Prostate gland (tissue), 2 donors: ENCODE measurements at regions not wholly inside any gene's neighbourhood (a gene's known extent, or its start where the extent isn't known, plus 50 kb on each side); places are given as distances from the start of the nearest gene placed in this dataset.

Experiments
- DNase-seq: peaks from one replicate; pipeline ENCODE4 v3.0.0-alpha.2; 2019; ENCODE audit warnings: low spot score
- H3K27ac ChIP-seq, 2 donors: fragments of 200-600 bp; sonication (generic); 2 replicates each; pipeline ENCODE4 v1.5.1; 2017 to 2019
- H3K27me3 ChIP-seq: fragments of 200-600 bp; sonication (generic); replicated peaks from 2 replicates; pipeline ENCODE4 v1.5.1; 2019; ENCODE audit not compliant: insufficient read depth
- H3K36me3 ChIP-seq, 2 donors: fragments of 200-600 bp; sonication (generic); 1 replicate in 1 of 2; 2 replicates in 1 of 2; pipeline versions ENCODE4 v1.5.1 to v1.8.1; 2017 to 2019
- H3K4me1 ChIP-seq: fragments of 200-600 bp; sonication (generic); replicated peaks from 2 replicates; pipeline ENCODE4 v1.5.1; 2019
- H3K4me3 ChIP-seq, 2 donors: fragments of 200-600 bp; sonication (generic); 2 replicates each; pipeline ENCODE4 v1.5.1; 2017 to 2019
- H3K9me3 ChIP-seq: fragments of 200-600 bp; sonication (generic); 2 replicates; pipeline ENCODE4 v1.5.1; 2017
- CTCF ChIP-seq, 4 experiments: fragments of 200-600 bp in 2 of 4; fragments of 450-650 bp in 2 of 4; sonication (generic) in 2 of 4; IDR thresholded peaks; 1 replicate in 3 of 4; 2 replicates in 1 of 4; pipeline ENCODE4 v1.5.1; 2016 to 2019; ENCODE audit warnings: antibody characterized with exemption in 4 of 4, mild to moderate bottlenecking in 2 of 4, moderate library complexity in 2 of 4
- POLR2A ChIP-seq: fragments of 450-650 bp; IDR thresholded peaks from one replicate; pipeline ENCODE4 v1.6.1; 2016; ENCODE audit warnings: antibody characterized with exemption, mild to moderate bottlenecking
- POLR2AphosphoS5 ChIP-seq: sonication (generic); formaldehyde crosslinking; IDR thresholded peaks from one replicate; pipeline ENCODE4 v1.6.1; 2017; ENCODE audit warnings: antibody characterized with exemption
- WGBS: methylation state at CpG from one replicate; pipeline ENCODE4 v1.1.5; 2018; 5-methylcytosine and 5-hydroxymethylcytosine counted together
- intact Hi-C: fragments of 100-400 bp; cut with DNase I; formaldehyde crosslinking; loops from one replicate; pipeline ENCODE4 v1.14.2; 2022

DNA sequence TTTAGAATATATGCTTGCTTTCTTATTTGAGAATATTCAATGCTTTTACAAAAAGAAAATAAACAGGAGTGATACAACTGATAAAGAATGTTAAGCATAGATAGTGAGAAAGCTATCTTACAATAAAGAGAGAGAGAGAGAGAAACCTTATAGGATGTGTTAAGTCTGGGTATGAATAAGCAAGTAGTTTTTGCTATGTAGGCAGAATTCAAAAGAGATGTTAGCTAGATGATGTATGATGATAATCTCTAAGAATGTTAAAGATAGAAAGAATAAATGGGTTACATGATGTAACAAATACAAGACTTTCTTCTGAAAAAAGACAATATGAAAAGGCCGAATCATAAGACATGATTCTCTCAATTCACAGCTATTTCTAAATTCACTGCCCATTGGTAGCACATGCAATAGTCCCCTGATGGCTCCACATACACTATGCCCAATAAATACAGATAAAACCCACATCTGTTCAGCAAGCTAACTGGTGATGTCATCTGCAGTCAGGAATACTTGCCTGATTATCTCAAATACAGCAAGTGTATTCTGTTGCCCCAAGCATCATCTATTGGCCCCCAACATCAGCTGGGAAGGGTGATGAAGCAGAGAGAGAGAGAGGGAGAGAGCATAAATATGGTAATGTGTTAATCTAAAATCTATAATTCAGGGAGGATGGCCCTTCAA is 169.2 kb upstream of the LYSMD4 start:
- no peak overlapping the region for H3K27ac ChIP-seq
- no peaks in the 10 kb centered on the region for H3K4me1 ChIP-seq
- WGBS: 100% methylated on average over 1 of the region's 1 CpG
- intact Hi-C loops: no loop called here
- no peaks in the 10 kb centered on the region for H3K36me3 ChIP-seq
- no peaks in the 10 kb centered on the region for H3K27me3 ChIP-seq
- TF ChIP-seq CTCF (IDR thresholded peaks at IDR 0.05): no peak
- TF ChIP-seq POLR2AphosphoS5: no peak
- TF ChIP-seq POLR2A: no peak
- H3K9me3 ChIP-seq: no peaks in the 10 kb centered on the region
- no peak overlapping the region for H3K4me3 ChIP-seq
- no peak for DNase-seq

- no peak for DNase-seq
- intact Hi-C loops: no loop called here
- Histone ChIP-seq H3K4me3 (no peak overlapping the region), H3K9me3 (no peaks in the 10 kb centered on the region), H3K27ac (no peak overlapping the region), H3K4me1 (no peaks in the 10 kb centered on the region), H3K36me3 (no peaks in the 10 kb centered on the region), H3K27me3 (no peaks in the 10 kb centered on the region)
- TF ChIP-seq POLR2AphosphoS5 (no peak), POLR2A (no peak), CTCF (IDR thresholded peaks at IDR 0.05) (no peak)
- WGBS: 98% methylated on average over 4 of the region's 4 CpGs
These were observed 162.7 kb upstream of the LYSMD4 start for GRCh38 chr15:99895956-99896311.

GRCh38 chr15:99895189-99895955 is 162.1 kb upstream of the LYSMD4 start:
- no peak overlapping the region for H3K4me3 ChIP-seq
- H3K27ac ChIP-seq: no peak overlapping the region
- H3K27me3 ChIP-seq: no peaks in the 10 kb centered on the region
- no peak for DNase-seq
- 91% methylated on average over 4 of the region's 4 CpGs for WGBS
- H3K4me1 ChIP-seq: no peaks in the 10 kb centered on the region
- H3K9me3 ChIP-seq: no peaks in the 10 kb centered on the region
- no peaks in the 10 kb centered on the region for H3K36me3 ChIP-seq
- TF ChIP-seq CTCF (IDR thresholded peaks at IDR 0.05) (no peak), POLR2AphosphoS5 (no peak), POLR2A (no peak)
- intact Hi-C loops: no loop called here

DNA sequence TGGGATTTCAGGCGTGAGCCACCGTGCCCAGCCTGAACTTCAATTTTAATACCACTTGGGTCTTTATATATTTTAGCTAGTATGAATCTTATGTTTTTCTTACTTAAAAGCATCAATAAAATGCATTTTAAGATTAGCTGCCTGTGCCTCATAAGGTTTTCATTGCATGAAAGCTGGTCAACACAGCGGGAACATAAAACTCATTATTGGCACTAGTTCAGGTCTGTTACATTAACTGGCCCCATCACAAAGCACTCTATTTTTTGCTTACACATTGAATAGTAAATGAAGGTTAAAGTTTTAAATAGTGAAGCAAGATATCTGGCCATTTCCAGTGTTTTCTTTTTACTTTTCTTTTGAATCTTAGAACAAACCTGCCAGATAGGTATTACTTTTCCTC is 145.6 kb upstream of the LYSMD4 start:
- TF ChIP-seq CTCF (IDR thresholded peaks at IDR 0.05) (no peak), POLR2AphosphoS5 (peak; percentile 55)
- H3K36me3 ChIP-seq: no peaks in the 10 kb centered on the region
- no peaks in the 10 kb centered on the region for H3K27me3 ChIP-seq
- intact Hi-C loops: no loop called here
- H3K9me3 ChIP-seq: no peaks in the 10 kb centered on the region
- WGBS: 48% methylated on average over 3 of the region's 3 CpGs
- DNase-seq: no peak
- no peak overlapping the region for H3K4me3 ChIP-seq
- no peaks in the 10 kb centered on the region for H3K4me1 ChIP-seq
- H3K27ac ChIP-seq: no peak overlapping the region

- H3K36me3 ChIP-seq: no peaks in the 10 kb centered on the region
- H3K27ac ChIP-seq: no peak overlapping the region
- no peak for DNase-seq
- TF ChIP-seq POLR2A (no peak), CTCF (IDR thresholded peaks at IDR 0.05) (no peak)
- H3K9me3 ChIP-seq: no peaks in the 10 kb centered on the region
- H3K4me1 ChIP-seq: no peaks in the 10 kb centered on the region
- WGBS: 89% methylated on average over 2 of the region's 2 CpGs
- no peaks in the 10 kb centered on the region for H3K27me3 ChIP-seq
- H3K4me3 ChIP-seq: no peak overlapping the region
- intact Hi-C loops: no loop called here
These were observed 140.2 kb upstream of the LYSMD4 start for GRCh38 chr15:99873451-99873850.
